ENCODE measurements at regions not wholly inside any gene's neighbourhood (a gene's known extent, or its start where the extent isn't known, plus 50 kb on each side); places are given as distances from the start of the nearest gene placed in this dataset.

DNA sequence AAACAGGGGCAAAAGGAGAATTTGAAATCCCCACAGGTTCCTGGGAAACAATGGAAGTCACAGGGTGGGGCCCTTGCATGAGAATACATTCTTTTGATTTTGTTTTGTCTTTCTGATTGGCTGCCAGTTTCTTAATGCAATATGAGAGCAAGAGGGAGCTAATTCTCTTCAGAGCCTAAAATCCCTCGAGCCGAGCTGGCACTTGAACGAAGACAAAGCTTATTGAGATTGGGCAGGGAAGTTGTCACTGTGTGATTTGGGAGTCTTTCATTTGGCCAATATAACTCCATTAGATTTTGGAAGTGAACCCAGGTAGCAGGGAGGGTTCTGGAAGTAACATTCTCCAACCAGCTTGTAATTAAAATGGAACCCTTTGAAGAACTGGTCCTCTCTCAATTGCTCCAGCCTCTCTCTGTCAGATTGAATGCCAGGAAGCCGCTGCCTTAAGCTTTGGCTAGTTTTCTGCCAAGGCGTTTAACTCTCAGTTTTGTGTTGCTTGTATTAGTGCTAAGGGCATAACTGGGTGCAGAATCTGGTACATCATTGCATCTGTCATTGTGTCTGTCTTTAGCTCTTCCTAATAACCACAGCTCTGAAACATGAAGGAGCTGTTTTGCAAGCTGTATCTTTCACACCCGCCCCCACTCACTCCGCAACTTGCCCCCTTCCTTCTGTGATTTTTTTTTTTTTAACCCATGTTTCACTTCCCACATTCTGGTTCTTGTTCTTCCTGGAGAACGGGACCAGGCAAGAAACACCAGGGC, 272.0 kb downstream of the MAF start:
- ATAC-seq (ENCODE audit: low FRiP score), result no peak
- no peak overlapping the region for H3K27ac ChIP-seq (ENCODE audit: low read depth in 1 of 2, low read length in 2 of 2)
- H3K4me1 ChIP-seq (ENCODE audit: control insufficient read depth in 1 of 2, insufficient read depth in 2 of 2, low read length in 2 of 2), result no peaks in the 10 kb centered on the region
- H3K36me3 ChIP-seq (ENCODE audit: control insufficient read depth in 1 of 2, insufficient read depth in 2 of 2, low read length in 1 of 2), result no peaks in the 10 kb centered on the region
- 14 to 23% methylated on average over 8 of the region's 8 CpGs for WGBS, 2 donors
- no peaks in the 10 kb centered on the region for H3K27me3 ChIP-seq (ENCODE audit: control insufficient read depth in 1 of 2, insufficient read depth in 2 of 2, low read length in 1 of 2)
- intact Hi-C loops (cut with DNase I), result no loop called here
- no peak overlapping the region for H3K4me3 ChIP-seq (ENCODE audit: low read length in 2 of 2)
- H3K9me3 ChIP-seq (ENCODE audit: control insufficient read depth, low read length), result no peaks in the 10 kb centered on the region
- DNase-seq, result no peak

DNA sequence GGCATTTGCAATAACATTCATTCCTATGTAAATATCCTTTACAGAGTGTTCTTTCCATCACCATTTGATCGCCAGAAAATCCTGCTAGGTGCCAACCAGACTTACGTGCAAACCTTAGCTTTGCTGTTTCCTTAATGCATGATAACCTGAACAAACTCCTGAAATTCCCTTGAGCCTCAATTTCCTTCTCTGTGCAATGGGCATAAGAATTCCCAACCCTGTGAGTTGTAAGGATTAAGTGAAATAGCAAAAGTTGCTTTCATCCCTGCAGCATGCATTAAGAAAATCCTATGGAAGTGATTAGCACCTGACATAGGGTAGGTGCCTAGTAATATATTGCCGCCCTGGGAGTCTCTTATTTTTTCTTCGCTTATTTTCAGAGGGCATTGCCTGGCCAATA, 272.7 kb downstream of the MAF start:
- Histone ChIP-seq H3K27me3 (ENCODE audit: control insufficient read depth in 1 of 2, insufficient read depth in 2 of 2, low read length in 1 of 2) (no peaks in the 10 kb centered on the region), H3K4me3 (ENCODE audit: low read length in 2 of 2) (no peak overlapping the region), H3K36me3 (ENCODE audit: control insufficient read depth in 1 of 2, insufficient read depth in 2 of 2, low read length in 1 of 2) (no peaks in the 10 kb centered on the region), H3K4me1 (ENCODE audit: control insufficient read depth in 1 of 2, insufficient read depth in 2 of 2, low read length in 2 of 2) (no peaks in the 10 kb centered on the region), H3K9me3 (ENCODE audit: control insufficient read depth, low read length) (no peaks in the 10 kb centered on the region), H3K27ac (ENCODE audit: low read depth in 1 of 2, low read length in 2 of 2) (no peak overlapping the region)
- WGBS, 2 donors, result 70 to 74% methylated on average over 4 of the region's 4 CpGs
- DNase-seq (no peak), ATAC-seq (ENCODE audit: low FRiP score) (no peak)
- intact Hi-C loops (cut with DNase I), result no loop called here

DNA sequence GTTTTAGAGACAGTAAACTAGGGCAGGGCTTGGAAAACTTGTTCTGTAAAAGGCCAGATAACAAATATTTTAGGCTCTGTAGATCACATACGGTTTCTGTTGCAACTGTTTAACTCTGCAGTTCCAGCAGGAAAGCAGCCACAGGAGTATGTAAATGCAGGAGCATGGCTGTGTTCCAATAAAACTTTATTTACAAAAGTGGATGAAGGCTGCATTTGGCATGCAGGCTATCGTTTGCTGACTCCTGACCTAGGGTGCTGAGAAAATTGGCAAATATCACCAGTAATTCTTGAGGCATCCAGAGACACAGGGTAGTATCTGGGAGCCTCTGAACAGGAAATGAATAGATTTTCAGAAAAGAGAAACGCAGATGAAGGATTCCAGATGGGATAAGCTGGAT, 274.0 kb downstream of the MAF start:
- H3K27me3 ChIP-seq (ENCODE audit: control insufficient read depth in 1 of 2, insufficient read depth in 2 of 2, low read length in 1 of 2), result no peaks in the 10 kb centered on the region

DNA sequence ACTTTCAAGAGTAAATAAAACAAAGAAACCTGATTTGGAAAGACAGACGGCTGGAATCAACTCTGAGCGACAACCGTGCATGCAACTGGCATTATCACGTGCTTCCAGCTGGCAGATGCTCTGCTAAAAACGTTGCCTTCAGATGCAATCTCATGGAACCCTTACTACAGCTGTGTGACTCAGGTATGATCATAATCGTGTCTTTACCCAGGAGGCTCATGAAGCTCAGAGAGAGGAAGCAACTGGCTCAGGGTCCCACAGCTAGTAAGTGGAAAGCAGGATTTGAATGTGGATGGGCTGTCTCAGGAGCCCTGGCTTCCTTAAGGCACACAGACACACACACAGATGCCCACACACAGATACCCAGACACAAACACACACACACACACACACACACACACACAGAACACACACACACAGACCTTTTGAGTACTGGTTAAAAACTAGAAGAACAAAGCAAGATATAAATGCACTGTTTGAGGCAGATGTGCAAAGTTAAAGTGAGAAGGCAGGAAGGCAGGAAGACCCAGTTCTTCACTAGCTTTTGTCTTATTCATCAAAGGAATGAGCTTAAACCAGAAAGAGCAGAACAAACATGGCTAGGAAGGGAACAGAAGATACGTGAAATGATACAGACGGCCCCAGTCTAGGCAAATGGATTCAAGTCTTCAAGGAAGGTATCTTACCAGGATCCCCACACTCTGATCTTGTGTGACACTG, 275.2 kb downstream of the MAF start:
- DNase-seq (no peak), ATAC-seq (ENCODE audit: low FRiP score) (no peak)
- Histone ChIP-seq H3K9me3 (ENCODE audit: control insufficient read depth, low read length) (peaks cover 1% of the 10 kb centered on the region), H3K4me1 (ENCODE audit: control insufficient read depth in 1 of 2, insufficient read depth in 2 of 2, low read length in 2 of 2) (no peaks in the 10 kb centered on the region), H3K4me3 (ENCODE audit: low read length in 2 of 2) (no peak overlapping the region), H3K27me3 (ENCODE audit: control insufficient read depth in 1 of 2, insufficient read depth in 2 of 2, low read length in 1 of 2) (peaks cover 0 to 2% of the 10 kb centered on the region in 2 donors), H3K27ac (ENCODE audit: low read depth in 1 of 2, low read length in 2 of 2) (no peak overlapping the region), H3K36me3 (ENCODE audit: control insufficient read depth in 1 of 2, insufficient read depth in 2 of 2, low read length in 1 of 2) (no peaks in the 10 kb centered on the region)
- intact Hi-C loops (cut with DNase I), result no loop called here
- WGBS, 2 donors, result 67 to 69% methylated on average over 8 of the region's 8 CpGs

More for the DNA sequence above, 274.0 kb downstream of the MAF start:
- Histone ChIP-seq H3K36me3 (ENCODE audit: control insufficient read depth in 1 of 2, insufficient read depth in 2 of 2, low read length in 1 of 2) (no peaks in the 10 kb centered on the region), H3K27ac (ENCODE audit: low read depth in 1 of 2, low read length in 2 of 2) (no peak overlapping the region), H3K4me3 (ENCODE audit: low read length in 2 of 2) (no peak overlapping the region), H3K9me3 (ENCODE audit: control insufficient read depth, low read length) (no peaks in the 10 kb centered on the region), H3K4me1 (ENCODE audit: control insufficient read depth in 1 of 2, insufficient read depth in 2 of 2, low read length in 2 of 2) (no peaks in the 10 kb centered on the region)
- intact Hi-C loops (cut with DNase I), result no loop called here
- DNase-seq (no peak), ATAC-seq (ENCODE audit: low FRiP score) (no peak)
- 62 to 63% methylated on average over 3 of the region's 3 CpGs for WGBS, 2 donors

DNA sequence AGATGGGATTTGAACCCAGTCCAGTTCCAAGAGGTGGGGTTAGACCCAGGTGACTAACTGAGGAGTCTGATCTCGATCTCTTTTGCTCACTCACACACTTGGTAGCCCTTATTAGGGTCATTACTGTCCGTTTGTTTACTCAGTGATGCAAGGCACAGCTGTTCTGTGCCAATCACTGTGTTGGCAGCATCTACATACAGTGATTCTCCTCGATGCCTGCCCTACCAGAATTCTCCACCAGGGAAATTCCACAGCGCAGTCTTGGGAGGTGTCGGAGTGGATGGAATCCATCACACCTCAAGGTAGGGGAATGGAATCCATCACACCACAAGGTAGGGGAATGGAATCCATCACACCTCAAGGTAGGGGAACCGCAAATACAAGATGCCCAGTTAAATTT, 279.6 kb downstream of the MAF start:
- Histone ChIP-seq H3K36me3 (ENCODE audit: control insufficient read depth in 1 of 2, insufficient read depth in 2 of 2, low read length in 1 of 2) (no peaks in the 10 kb centered on the region), H3K4me3 (ENCODE audit: low read length in 2 of 2) (no peak overlapping the region), H3K27me3 (ENCODE audit: control insufficient read depth in 1 of 2, insufficient read depth in 2 of 2, low read length in 1 of 2) (peaks cover 0 to 2% of the 10 kb centered on the region in 2 donors), H3K4me1 (ENCODE audit: control insufficient read depth in 1 of 2, insufficient read depth in 2 of 2, low read length in 2 of 2) (no peaks in the 10 kb centered on the region), H3K9me3 (ENCODE audit: control insufficient read depth, low read length) (peaks cover 3% of the 10 kb centered on the region), H3K27ac (ENCODE audit: low read depth in 1 of 2, low read length in 2 of 2) (no peak overlapping the region)
- DNase-seq (no peak), ATAC-seq (ENCODE audit: low FRiP score) (no peak)
- WGBS, 2 donors, result 89% methylated on average over 6 of the region's 6 CpGs
- intact Hi-C loops (cut with DNase I), result no loop called here

DNA sequence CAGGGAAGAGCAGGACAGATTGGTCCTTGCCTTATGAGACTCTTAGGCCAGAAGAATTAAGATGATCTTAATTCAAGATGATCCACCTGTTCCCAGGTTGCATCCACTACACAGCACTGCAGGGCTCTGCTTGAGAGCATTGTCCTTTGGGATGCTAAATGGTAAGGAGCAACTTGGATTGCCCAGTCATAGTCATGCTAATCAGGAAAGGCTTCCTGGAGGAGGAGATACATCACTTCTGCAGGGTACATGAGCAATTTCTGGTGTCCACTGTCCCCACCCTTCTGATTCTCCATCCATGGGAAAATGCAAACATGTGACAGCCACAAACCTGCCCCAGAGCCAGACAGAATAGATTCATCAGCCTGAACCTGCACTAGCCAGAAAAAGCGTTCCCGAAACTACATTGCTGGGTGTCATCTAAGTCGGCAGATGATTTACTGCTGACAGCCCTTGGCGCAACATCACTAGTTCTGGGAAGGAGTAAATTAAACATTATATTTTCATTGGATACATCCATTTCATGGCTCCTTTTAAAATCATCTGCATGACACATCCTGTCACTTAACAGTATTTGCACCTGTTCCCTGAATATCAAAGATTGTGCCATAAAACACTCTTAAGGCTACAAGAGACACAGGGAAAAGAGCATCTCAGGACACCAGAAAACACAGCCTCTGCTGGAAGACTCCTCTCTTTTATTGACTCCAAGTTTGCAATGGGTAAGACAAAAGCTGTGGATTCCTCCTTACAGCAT, 282.2 kb downstream of the MAF start:
- H3K27ac ChIP-seq (ENCODE audit: low read depth in 1 of 2, low read length in 2 of 2), result no peak overlapping the region
- WGBS, 2 donors, result 64% methylated on average over 4 of the region's 4 CpGs
- intact Hi-C loops (cut with DNase I), result no loop called here
- H3K4me1 ChIP-seq (ENCODE audit: control insufficient read depth in 1 of 2, insufficient read depth in 2 of 2, low read length in 2 of 2), result no peaks in the 10 kb centered on the region
- H3K27me3 ChIP-seq (ENCODE audit: control insufficient read depth in 1 of 2, insufficient read depth in 2 of 2, low read length in 1 of 2), result peaks cover 0 to 2% of the 10 kb centered on the region in 2 donors
- DNase-seq (no peak), ATAC-seq (ENCODE audit: low FRiP score) (no peak)
- peaks cover 3% of the 10 kb centered on the region for H3K9me3 ChIP-seq (ENCODE audit: control insufficient read depth, low read length)
- no peaks in the 10 kb centered on the region for H3K36me3 ChIP-seq (ENCODE audit: control insufficient read depth in 1 of 2, insufficient read depth in 2 of 2, low read length in 1 of 2)
- H3K4me3 ChIP-seq (ENCODE audit: low read length in 2 of 2), result no peak overlapping the region

DNA sequence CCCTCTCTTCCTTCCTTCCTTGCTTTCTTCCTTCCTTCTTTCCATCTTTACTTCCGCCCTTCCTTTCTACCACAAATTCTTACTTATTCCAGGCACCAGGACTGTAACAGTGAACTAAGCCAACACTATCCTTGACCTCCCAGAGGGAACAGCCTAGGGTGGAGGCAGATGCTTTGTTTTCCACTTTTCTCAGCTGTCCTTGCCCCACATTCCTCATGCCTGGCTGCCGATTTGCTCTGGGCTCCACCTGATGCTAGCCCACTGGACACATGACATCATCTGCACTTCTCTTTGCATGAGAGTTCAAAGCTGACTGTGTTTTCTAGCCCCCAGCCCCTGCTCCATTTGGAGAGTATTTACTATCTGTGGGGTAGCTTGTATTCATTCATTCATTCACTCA, 283.0 kb downstream of the MAF start:
- H3K4me1 ChIP-seq (ENCODE audit: control insufficient read depth in 1 of 2, insufficient read depth in 2 of 2, low read length in 2 of 2), result no peaks in the 10 kb centered on the region
- no peak for DNase-seq
- H3K4me3 ChIP-seq (ENCODE audit: low read length in 2 of 2), result no peak overlapping the region
- intact Hi-C loops (cut with DNase I), result no loop called here
- 54 to 57% methylated on average over 2 of the region's 2 CpGs for WGBS, 2 donors
- H3K27me3 ChIP-seq (ENCODE audit: control insufficient read depth in 1 of 2, insufficient read depth in 2 of 2, low read length in 1 of 2), result peaks cover 0 to 2% of the 10 kb centered on the region in 2 donors
- H3K9me3 ChIP-seq (ENCODE audit: control insufficient read depth, low read length), result peaks cover 3% of the 10 kb centered on the region
- H3K36me3 ChIP-seq (ENCODE audit: control insufficient read depth in 1 of 2, insufficient read depth in 2 of 2, low read length in 1 of 2), result no peaks in the 10 kb centered on the region
- ATAC-seq (ENCODE audit: low FRiP score), result no peak
- H3K27ac ChIP-seq (ENCODE audit: low read depth in 1 of 2, low read length in 2 of 2), result no peak overlapping the region

DNA sequence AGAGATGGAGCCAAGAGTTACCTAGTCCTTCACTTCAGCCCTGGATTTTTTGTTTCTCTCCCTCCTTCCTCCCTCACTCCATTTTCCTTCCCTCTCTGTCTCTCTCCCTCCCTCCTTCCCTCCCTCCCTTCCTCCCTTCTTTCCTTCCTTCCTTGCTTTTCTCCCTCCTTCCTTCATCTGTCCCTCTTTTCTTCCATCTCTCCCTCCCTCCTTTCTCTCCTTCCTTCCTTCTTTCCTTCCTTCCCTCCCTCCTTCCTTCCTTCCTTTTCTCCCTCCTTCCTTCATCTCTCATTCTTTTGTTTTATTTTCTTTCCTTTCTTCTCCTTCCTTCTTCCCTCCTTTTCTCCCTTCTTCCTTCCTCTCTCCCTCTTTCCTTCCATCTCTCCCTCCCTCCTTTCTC, 283.5 kb downstream of the MAF start:
- peaks cover 0 to 2% of the 10 kb centered on the region in 2 donors for H3K27me3 ChIP-seq (ENCODE audit: control insufficient read depth in 1 of 2, insufficient read depth in 2 of 2, low read length in 1 of 2)
- intact Hi-C loops (cut with DNase I), result no loop called here
- no peaks in the 10 kb centered on the region for H3K4me1 ChIP-seq (ENCODE audit: control insufficient read depth in 1 of 2, insufficient read depth in 2 of 2, low read length in 2 of 2)
- no peak for DNase-seq
- no peak for ATAC-seq (ENCODE audit: low FRiP score)
- no peaks in the 10 kb centered on the region for H3K36me3 ChIP-seq (ENCODE audit: control insufficient read depth in 1 of 2, insufficient read depth in 2 of 2, low read length in 1 of 2)
- H3K27ac ChIP-seq (ENCODE audit: low read depth in 1 of 2, low read length in 2 of 2), result no peak overlapping the region
- peaks cover 3% of the 10 kb centered on the region for H3K9me3 ChIP-seq (ENCODE audit: control insufficient read depth, low read length)
- no peak overlapping the region for H3K4me3 ChIP-seq (ENCODE audit: low read length in 2 of 2)

Data from aorta (tissue), 5 donors.